ENCODE measurements at regions not wholly inside any gene's neighbourhood (a gene's known extent, or its start where the extent isn't known, plus 50 kb on each side); places are given as distances from the start of the nearest gene placed in this dataset.

- TF ChIP-seq EZH2 (IDR thresholded peaks at IDR 0.05; ENCODE audit: borderline replicate concordance, low read depth, low read length, severe bottlenecking) (no peak), CTCF (IDR thresholded peaks at IDR 0.05; ENCODE audit: extremely low read depth in 1 of 2, insufficient read depth in 1 of 2, low read depth in 1 of 2, low read length in 2 of 2) (no peak), POLR2A (IDR thresholded peaks at IDR 0.05; ENCODE audit: low read depth, low read length) (no peak), POLR2AphosphoS5 (IDR thresholded peaks at IDR 0.05; ENCODE audit: insufficient read depth, low read depth, low read length) (no peak), MYC (IDR thresholded peaks at IDR 0.05; ENCODE audit: low read depth, low read length) (no peak), JUN (IDR thresholded peaks at IDR 0.05; ENCODE audit: borderline replicate concordance, insufficient read depth, insufficient read length, low read depth) (no peak), FOS (IDR thresholded peaks at IDR 0.05; ENCODE audit: borderline replicate concordance, insufficient read depth, low read length) (no peak), GATA2 (IDR thresholded peaks at IDR 0.05; ENCODE audit: insufficient read depth, insufficient read length, low read depth, low read length) (no peak)
- TF ChIP-seq, protein P1, sequence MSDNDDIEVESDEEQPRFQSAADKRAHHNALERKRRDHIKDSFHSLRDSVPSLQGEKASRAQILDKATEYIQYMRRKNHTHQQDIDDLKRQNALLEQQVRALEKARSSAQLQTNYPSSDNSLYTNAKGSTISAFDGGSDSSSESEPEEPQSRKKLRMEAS (IDR thresholded peaks at IDR 0.05; ENCODE audit: insufficient read depth, insufficient read length): no peak
Measured at GRCh38 chr9:8208465-8208864, 408.9 kb upstream of the DMAC1 start.

Measured in endothelial cell of umbilical vein (primary cell).